Erythroblast (primary cell): ENCODE measurements at regions not wholly inside any gene's neighbourhood (a gene's known extent, or its start where the extent isn't known, plus 50 kb on each side); places are given as distances from the start of the nearest gene placed in this dataset.

Experiments
- GATA1 ChIP-seq: IDR thresholded peaks from 2 replicates; pipeline ENCODE4 v1.6.1; 2011; ENCODE audit warnings: low read depth, mild to moderate bottlenecking, control low read depth, low read length, moderate library complexity
- POLR2A ChIP-seq: IDR thresholded peaks from 2 replicates; pipeline ENCODE4 v1.6.1; 2011; ENCODE audit warnings: mild to moderate bottlenecking, low read length

GRCh38 chr10:120382360-120382759 lies 74.7 kb upstream of the PLPP4 start:
- TF ChIP-seq POLR2A (no peak), GATA1 (no peak)
